Cardiac muscle cell (in vitro differentiated cells and primary cell): ENCODE measurements at regions not wholly inside any gene's neighbourhood (a gene's known extent, or its start where the extent isn't known, plus 50 kb on each side); places are given as distances from the start of the nearest gene placed in this dataset.
A peak's percentile ranks its signal among the peaks of the same experiment; 100 is the strongest.

Experiments
- DNase-seq, 2 donors: peaks; one replicate each; pipeline versions ENCODE4 v3.0.0 to v3.0.0-alpha.2; 2010 to 2017; ENCODE audit warnings: low read depth in 1 of 2, low spot score in 1 of 2
- H3K27ac ChIP-seq: fragments of 200-600 bp; sonication (generic); 2 replicates; pipeline ENCODE4 v1.5.1; 2016
- H3K27me3 ChIP-seq: fragments of 200-600 bp; sonication (generic); 2 replicates; pipeline ENCODE4 v1.6.0; 2016; ENCODE audit warnings: control low read depth
- H3K36me3 ChIP-seq: fragments of 200-600 bp; sonication (generic); 2 replicates; pipeline ENCODE4 v1.5.1; 2016; ENCODE audit warnings: control low read depth
- H3K4me1 ChIP-seq: fragments of 200-600 bp; sonication (generic); 2 replicates; pipeline ENCODE4 v1.8.1; 2017; ENCODE audit warnings: low read depth, mild to moderate bottlenecking, mixed run types
- H3K4me3 ChIP-seq: fragments of 200-600 bp; sonication (generic); 2 replicates; pipeline ENCODE4 v1.5.1; 2016; ENCODE audit warnings: mild to moderate bottlenecking
- H3K9me3 ChIP-seq: fragments of 200-600 bp; sonication (generic); 2 replicates; pipeline ENCODE4 v1.5.1; 2017; ENCODE audit warnings: low read depth, mild to moderate bottlenecking, control low read depth
- TF ChIP-seq, protein P1 (sequence below): IDR thresholded peaks from 2 replicates; pipeline ENCODE4 v1.5.1; 2012; ENCODE audit warnings: low read depth, mild to moderate bottlenecking, low read length

- no peak overlapping the region for H3K27ac ChIP-seq
- DNase-seq: peak in 1 of 2 donors; percentile 96
- no peaks in the 10 kb centered on the region for H3K4me1 ChIP-seq
- no peaks in the 10 kb centered on the region for H3K36me3 ChIP-seq
- no peak overlapping the region for H3K4me3 ChIP-seq
- TF ChIP-seq, protein P1, sequence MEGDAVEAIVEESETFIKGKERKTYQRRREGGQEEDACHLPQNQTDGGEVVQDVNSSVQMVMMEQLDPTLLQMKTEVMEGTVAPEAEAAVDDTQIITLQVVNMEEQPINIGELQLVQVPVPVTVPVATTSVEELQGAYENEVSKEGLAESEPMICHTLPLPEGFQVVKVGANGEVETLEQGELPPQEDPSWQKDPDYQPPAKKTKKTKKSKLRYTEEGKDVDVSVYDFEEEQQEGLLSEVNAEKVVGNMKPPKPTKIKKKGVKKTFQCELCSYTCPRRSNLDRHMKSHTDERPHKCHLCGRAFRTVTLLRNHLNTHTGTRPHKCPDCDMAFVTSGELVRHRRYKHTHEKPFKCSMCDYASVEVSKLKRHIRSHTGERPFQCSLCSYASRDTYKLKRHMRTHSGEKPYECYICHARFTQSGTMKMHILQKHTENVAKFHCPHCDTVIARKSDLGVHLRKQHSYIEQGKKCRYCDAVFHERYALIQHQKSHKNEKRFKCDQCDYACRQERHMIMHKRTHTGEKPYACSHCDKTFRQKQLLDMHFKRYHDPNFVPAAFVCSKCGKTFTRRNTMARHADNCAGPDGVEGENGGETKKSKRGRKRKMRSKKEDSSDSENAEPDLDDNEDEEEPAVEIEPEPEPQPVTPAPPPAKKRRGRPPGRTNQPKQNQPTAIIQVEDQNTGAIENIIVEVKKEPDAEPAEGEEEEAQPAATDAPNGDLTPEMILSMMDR: no peak
- H3K27me3 ChIP-seq: peaks cover 69% of the 10 kb centered on the region
- H3K9me3 ChIP-seq: no peaks in the 10 kb centered on the region
Measured at GRCh38 chr15:70195587-70196305, 98.0 kb upstream of the TLE3 start.

DNA sequence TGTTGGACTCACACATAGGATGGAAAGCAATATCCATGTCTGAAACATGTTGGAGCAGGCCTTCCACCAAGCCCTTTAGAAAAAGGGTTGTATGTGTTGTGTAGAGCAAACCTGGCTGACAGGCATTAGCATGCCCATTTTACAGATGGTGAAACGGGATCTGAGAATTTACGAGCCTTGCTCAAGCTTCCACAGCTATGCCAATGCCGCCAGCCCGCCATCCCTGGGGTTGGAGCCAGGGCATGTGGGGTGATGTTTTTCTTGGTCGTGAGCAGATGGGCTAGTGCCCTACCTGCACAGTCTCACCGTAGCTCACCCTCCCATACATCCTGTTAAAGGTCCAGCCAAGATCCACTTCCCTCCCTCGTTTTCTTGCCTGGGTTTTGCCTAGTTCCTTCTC lies 97.5 kb upstream of the TLE3 start:
- Histone ChIP-seq H3K9me3 (no peaks in the 10 kb centered on the region), H3K4me3 (no peak overlapping the region), H3K36me3 (no peaks in the 10 kb centered on the region), H3K27me3 (peaks cover 69% of the 10 kb centered on the region), H3K27ac (no peak overlapping the region), H3K4me1 (no peaks in the 10 kb centered on the region)
- TF ChIP-seq, protein P1: no peak
- DNase-seq: no peak

GRCh38 chr15:70194266-70194665 lies 96.5 kb upstream of the TLE3 start:
- no peak overlapping the region for H3K27ac ChIP-seq
- no peaks in the 10 kb centered on the region for H3K9me3 ChIP-seq
- no peaks in the 10 kb centered on the region for H3K4me1 ChIP-seq
- H3K36me3 ChIP-seq: no peaks in the 10 kb centered on the region
- no peak for DNase-seq
- peaks cover 69% of the 10 kb centered on the region for H3K27me3 ChIP-seq
- TF ChIP-seq, protein P1: no peak
- H3K4me3 ChIP-seq: no peak overlapping the region

- DNase-seq: no peak
- Histone ChIP-seq H3K4me1 (no peaks in the 10 kb centered on the region), H3K9me3 (no peaks in the 10 kb centered on the region), H3K36me3 (no peaks in the 10 kb centered on the region), H3K27ac (no peak overlapping the region), H3K27me3 (peaks cover 69% of the 10 kb centered on the region), H3K4me3 (no peak overlapping the region)
- TF ChIP-seq, protein P1: no peak
Measured at GRCh38 chr15:70193734-70194133, 96.0 kb upstream of the TLE3 start.

- no peaks in the 10 kb centered on the region for H3K4me1 ChIP-seq
- DNase-seq: no peak
- no peak overlapping the region for H3K4me3 ChIP-seq
- no peaks in the 10 kb centered on the region for H3K36me3 ChIP-seq
- peaks cover 71% of the 10 kb centered on the region for H3K27me3 ChIP-seq
- no peaks in the 10 kb centered on the region for H3K9me3 ChIP-seq
- TF ChIP-seq, protein P1: no peak
- H3K27ac ChIP-seq: no peak overlapping the region
Measured at GRCh38 chr15:70192490-70192889, 94.8 kb upstream of the TLE3 start.
